HL-60 (cell line): ENCODE measurements at regions not wholly inside any gene's neighbourhood (a gene's known extent, or its start where the extent isn't known, plus 50 kb on each side); places are given as distances from the start of the nearest gene placed in this dataset.

Source experiments
- CTCF ChIP-seq: IDR thresholded peaks from one replicate; pipeline ENCODE4 v1.5.1; 2011; ENCODE audit warnings: low read length, control low read depth, inconsistent platforms; ENCODE audit not compliant: insufficient read depth
- POLR2AphosphoS5 ChIP-seq: IDR thresholded peaks from 2 replicates; pipeline ENCODE4 v1.6.1; 2012; ENCODE audit warnings: low read depth
- REST ChIP-seq: IDR thresholded peaks from 2 replicates; pipeline ENCODE4 v1.6.1; 2012; ENCODE audit warnings: low read depth; ENCODE audit not compliant: insufficient replicate concordance
- SPI1 ChIP-seq: IDR thresholded peaks from 2 replicates; pipeline ENCODE4 v1.6.1; 2012; ENCODE audit warnings: low read depth, mild to moderate bottlenecking, borderline replicate concordance

GRCh38 chr7:130872341-130872740 lies 138.3 kb upstream of the KLF14 start:
- TF ChIP-seq SPI1 (no peak), CTCF (no peak), POLR2AphosphoS5 (no peak), REST (no peak)
